Left hindlimb (tissue), 1 donor: ENCODE measurements at regions not wholly inside any gene's neighbourhood (a gene's known extent, or its start where the extent isn't known, plus 50 kb on each side); places are given as distances from the start of the nearest gene placed in this dataset.

ENCODE experiments used
- DNase-seq: peaks from one replicate; pipeline ENCODE4 v3.0.0-alpha.2; 2018

DNA sequence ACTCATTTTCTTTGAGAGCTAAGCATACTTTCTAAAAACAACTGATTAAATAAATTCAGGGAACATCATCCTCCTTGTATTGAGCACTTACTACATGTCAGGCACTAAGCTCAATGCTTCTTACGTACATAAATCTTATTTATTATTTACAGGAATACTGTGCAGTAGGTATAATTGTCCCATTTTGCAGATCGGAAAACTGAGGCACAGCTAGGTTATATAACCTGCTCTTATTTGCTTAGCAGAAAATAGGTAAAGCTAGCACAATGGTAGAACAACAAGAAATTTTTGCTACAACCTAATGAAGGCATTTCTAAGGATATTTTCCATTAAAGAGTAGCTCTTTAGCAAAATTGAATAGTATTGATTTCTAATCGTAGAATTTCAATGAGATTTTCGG, 168.7 kb upstream of the KCNJ16 start:
- DNase-seq, result no peak

DNA sequence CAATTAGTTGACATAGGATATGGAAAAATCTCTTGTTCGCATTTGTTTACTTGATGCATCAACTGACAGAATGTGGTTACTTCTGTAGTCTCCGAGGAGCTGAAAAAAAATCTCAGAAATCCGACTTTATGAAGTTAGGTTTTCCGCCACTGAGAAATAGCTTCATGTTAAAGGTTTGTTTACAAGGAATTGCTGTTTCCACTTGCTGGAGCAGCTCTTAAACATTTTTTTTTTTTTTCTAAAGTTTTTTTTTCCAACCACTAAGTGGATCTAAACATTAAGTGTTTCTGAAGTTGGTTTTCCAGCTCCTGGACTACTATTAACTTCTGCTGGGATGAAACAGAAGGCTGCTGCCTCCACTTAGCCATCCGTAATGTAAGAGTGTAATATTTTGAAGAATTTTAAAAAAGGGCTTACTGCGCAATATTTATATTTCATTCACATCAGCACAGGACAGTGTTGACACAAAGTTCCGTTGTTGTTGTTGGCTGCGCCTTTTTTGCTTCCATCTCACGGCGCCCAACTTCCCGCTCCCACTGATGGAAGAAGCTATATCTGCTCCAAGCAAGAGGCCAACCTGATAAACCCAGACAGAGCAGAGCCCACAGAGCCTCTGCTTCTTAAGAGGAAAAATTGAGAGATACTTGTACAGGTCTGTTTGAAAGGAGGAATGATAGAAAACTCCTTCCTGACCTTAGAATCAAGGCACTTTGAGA, 167.7 kb upstream of the KCNJ16 start:
- DNase-seq, result no peak

- DNase-seq, result no peak
These were observed 166.2 kb upstream of the KCNJ16 start for GRCh38 chr17:69908626-69909368.

DNA sequence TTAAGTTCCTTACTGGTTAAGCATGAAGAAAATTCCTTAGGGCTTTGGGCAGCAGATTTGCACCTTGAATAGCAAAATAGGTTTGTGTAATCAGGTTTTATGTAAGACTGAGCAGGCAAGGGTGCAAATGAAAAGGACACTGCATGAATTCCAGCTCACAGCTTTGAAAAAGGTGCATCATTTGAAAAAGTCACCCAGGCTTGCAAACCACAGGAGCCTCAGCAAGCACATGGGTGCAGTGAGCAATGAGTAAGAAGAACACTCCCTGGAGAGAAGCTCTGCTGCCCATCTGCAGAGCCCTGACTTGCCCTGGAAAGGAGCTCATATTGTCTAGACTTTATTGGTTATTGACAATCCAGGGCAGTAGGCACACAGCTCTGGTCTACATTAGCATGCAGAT, 165.6 kb upstream of the KCNJ16 start:
- no peak for DNase-seq

GRCh38 chr17:69912805-69913204, 162.2 kb upstream of the KCNJ16 start:
- DNase-seq, result no peak

DNA sequence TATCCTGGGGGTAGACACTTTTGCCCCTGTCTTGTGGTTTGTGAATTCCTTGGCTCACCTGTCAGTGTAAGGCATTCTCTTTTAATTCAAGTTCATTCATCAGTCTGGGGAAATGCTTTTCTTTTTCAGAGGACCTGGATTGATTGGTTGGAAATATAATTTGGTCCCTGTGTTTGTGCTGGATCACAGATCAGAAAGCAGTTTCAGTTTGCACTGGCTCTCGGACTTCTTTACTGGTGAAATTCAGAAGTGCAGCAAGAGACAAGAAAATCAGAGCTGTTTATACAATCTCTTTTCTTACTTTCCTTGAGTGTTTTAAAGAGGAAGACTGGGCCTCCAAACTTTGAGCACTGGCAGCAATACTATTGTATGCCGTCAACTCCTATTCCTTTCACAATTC, 161.8 kb upstream of the KCNJ16 start:
- no peak for DNase-seq

- no peak for DNase-seq
These were observed 161.4 kb upstream of the KCNJ16 start for GRCh38 chr17:69913616-69914015.

DNA sequence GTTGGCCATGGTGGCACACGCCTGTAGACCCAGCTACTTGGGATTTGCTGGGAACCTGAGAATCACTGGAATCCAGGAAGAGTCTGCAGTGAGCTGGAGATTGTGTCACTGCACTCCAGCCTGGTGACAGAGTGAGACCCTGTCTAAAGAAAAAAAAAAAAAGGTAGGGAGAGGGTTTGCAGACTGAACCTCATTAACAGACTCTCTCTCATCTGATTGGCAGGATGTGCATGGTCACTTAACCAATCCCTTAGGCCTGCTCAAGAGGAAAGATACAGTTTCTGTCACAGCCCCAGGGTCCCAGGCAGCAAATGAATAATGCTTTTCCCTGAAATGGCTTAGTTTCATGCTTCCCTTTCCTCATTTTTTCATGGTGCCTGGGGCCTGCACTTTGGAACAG, 160.5 kb upstream of the KCNJ16 start:
- no peak for DNase-seq

GRCh38 chr17:69916761-69917160, 158.3 kb upstream of the KCNJ16 start:
- no peak for DNase-seq

- no peak for DNase-seq
These were observed 156.9 kb upstream of the KCNJ16 start for GRCh38 chr17:69918164-69918563.

DNA sequence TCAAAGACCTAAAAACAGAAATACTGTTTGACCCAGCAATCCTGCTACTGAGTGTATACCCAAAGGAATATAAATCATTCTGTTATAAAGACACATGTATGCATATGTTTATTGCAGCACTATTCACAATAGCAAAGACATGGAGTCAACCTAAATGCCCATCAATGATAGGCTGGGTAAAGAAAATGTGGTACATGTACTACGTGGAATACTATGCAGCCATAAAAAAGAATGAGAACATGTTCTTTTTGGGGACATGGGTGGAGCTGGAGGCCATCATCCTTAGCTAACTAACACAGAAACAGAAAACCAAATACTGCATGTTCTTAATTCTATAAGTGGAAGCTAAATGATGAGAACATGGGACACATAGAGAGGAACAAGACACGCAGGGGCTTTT, 155.2 kb upstream of the KCNJ16 start:
- no peak for DNase-seq

GRCh38 chr17:69921046-69921445, 154.0 kb upstream of the KCNJ16 start:
- DNase-seq, result no peak

DNA sequence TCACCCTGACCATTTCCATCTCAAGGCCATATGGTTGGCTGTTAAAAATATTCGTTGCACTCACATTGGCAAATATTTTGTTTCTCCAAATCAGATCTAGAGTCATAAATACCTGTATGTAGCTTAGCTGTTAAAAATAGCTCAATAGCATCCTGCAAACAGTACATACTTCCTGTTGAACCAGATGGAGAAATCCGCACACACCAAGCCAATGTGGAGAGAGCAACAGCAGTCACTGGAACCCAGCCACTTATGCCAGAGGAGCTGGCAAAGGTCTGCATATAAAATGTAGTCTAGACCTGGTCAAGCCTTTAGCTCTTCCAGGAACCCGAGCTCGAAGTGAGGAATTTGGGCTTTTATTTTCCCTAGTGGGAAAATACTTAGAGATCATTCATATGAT, 146.4 kb upstream of the KCNJ16 start:
- DNase-seq, result no peak

GRCh38 chr17:69936996-69937395, 138.0 kb upstream of the KCNJ16 start:
- no peak for DNase-seq

- DNase-seq, result no peak
These were observed 132.0 kb upstream of the KCNJ16 start for GRCh38 chr17:69943058-69943457.

GRCh38 chr17:69944406-69944805, 130.6 kb upstream of the KCNJ16 start:
- no peak for DNase-seq

- peak; percentile 60 for DNase-seq
These were observed 129.3 kb upstream of the KCNJ16 start for GRCh38 chr17:69945698-69946185.

DNA sequence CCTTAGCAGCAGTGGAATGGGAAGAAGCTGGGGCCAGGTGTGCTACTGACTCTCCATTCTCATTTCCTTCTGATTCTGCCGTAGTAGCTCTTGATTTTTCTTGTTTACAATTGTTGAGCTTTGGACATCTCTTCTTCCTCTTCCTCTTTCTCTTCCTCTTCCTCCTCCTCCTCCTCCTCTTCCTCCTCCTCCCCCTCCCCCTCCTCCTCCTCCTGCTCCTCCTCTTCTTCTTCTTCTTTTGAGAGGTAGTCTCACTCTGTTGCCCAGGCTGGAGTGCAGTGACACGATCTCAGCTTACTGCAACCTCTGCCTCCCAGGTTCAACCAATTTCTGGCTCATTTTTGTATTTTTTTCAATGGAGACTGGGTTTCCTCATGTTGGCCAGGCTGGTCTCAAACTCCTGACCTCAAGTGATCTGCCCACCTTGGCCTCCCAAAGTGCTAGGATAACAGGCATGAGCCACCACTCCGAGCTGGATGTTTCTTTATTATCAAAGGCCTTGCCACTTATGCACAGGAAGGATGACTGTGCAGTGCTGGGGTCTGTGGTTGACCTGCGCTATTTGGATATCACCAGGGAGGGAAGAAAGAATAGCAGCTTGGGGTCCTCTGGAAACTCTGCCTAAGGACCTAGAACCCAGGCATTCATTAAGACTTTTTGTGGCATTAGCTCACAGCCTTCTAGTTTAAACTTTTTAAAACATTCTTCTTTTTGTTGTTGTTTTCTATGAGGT, 127.8 kb upstream of the KCNJ16 start:
- DNase-seq, result no peak

DNA sequence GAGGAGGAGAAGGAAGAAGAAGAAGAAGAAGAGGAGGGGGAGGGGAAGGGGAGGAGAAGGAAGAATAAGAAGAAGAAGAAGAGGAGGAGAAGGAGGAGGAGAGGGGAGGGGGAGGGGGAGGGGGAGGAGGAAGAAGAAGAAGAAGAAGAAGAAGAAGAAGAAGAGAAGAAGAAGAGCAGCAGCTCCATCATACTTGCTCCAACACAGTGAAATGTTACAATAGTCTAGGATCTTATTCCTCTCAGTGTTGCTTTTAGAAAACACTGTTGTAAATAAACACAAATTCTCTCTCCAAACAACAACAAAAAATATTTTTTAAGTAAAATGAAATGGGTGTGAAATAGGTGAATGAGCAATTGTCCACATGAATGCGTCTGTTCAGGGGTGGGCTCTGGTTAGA, 126.6 kb upstream of the KCNJ16 start:
- DNase-seq, result no peak

GRCh38 chr17:69949496-69949895, 125.5 kb upstream of the KCNJ16 start:
- DNase-seq, result no peak

GRCh38 chr17:69949973-69950695, 124.9 kb upstream of the KCNJ16 start:
- DNase-seq, result no peak

DNA sequence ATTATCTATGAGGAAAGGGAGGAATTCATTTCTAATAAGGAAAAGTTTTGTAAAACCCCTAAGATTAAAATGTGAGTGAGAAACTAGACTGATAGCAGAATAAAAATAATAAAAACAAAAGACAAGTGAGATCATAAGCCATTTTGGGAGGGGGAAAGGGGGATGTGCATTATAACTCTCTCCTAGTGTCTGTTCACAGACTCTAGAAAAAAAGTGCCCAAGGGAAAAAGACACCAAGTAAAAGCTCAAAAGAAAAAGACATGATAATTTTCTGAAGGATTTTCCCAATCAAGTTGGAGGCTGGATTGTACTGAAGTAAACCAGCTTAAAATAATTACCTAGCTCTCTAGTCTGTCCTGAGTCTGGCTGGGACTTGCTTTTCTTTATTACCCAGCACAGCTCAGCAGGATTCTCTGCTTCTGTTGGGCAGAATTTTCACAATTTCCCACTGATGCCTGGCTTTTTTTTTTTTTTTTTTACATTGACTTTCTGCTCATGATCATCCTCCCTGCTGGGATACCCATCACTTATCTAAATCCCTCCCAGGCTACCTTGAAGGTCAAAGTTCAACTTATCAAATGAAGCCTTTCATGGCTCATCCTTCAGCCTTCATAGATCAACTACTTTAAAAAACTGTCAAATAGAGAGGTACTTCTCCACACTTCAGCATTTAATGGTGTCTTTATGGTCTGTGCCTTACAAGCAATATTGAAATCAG, 124.2 kb upstream of the KCNJ16 start:
- DNase-seq, result no peak
